Sigmoid colon (tissue), 6 donors: ENCODE measurements at regions not wholly inside any gene's neighbourhood (a gene's known extent, or its start where the extent isn't known, plus 50 kb on each side); places are given as distances from the start of the nearest gene placed in this dataset.

Experiments
- DNase-seq: peaks from one replicate; pipeline ENCODE4 v3.0.0-alpha.2; 2019
- H3K27ac ChIP-seq, 4 donors: fragments of 200-600 bp; sonication (generic); one replicate each; pipeline ENCODE4 v1.5.1; 2016 to 2019; ENCODE audit warnings: mild to moderate bottlenecking in 1 of 4
- H3K27me3 ChIP-seq, 3 donors: fragments of 200-600 bp; sonication (generic); one replicate each; pipeline ENCODE4 v1.5.1; 2019; ENCODE audit warnings: mild to moderate bottlenecking in 1 of 3
- H3K36me3 ChIP-seq, 4 donors: fragments of 200-600 bp; sonication (generic); one replicate each; pipeline ENCODE4 v1.5.1; 2016 to 2019
- H3K4me1 ChIP-seq, 4 donors: fragments of 200-600 bp; sonication (generic); one replicate each; pipeline ENCODE4 v1.5.1; 2017 to 2019
- H3K4me3 ChIP-seq, 4 donors: fragments of 200-600 bp; sonication (generic); one replicate each; pipeline ENCODE4 v1.5.1; 2017 to 2019; ENCODE audit warnings: mild to moderate bottlenecking in 2 of 4, moderate library complexity in 1 of 4
- H3K9me3 ChIP-seq, 4 donors: fragments of 200-600 bp in 3 of 4; sonication (generic) in 3 of 4; one replicate each; pipeline versions ENCODE4 v1.5.1 to v1.6.1; 2013 to 2019
- EP300 ChIP-seq, 4 donors: sonication (generic); formaldehyde crosslinking; IDR thresholded peaks; one replicate each; pipeline ENCODE4 v1.6.1; 2017; ENCODE audit warnings: antibody characterized with exemption in 4 of 4
- POLR2A ChIP-seq, 2 donors: fragments of 450-650 bp; IDR thresholded peaks; one replicate each; pipeline ENCODE4 v1.6.1; 2016; ENCODE audit warnings: antibody characterized with exemption in 2 of 2, mild to moderate bottlenecking in 2 of 2, moderate library complexity in 2 of 2
- POLR2AphosphoS5 ChIP-seq, 4 donors: sonication (generic); formaldehyde crosslinking; IDR thresholded peaks; one replicate each; pipeline ENCODE4 v1.6.1; 2017; ENCODE audit warnings: antibody characterized with exemption in 4 of 4
- WGBS, 2 donors: extraction: QIAGEN DNeasy Blood & Tissue Kit; methylation state at CpG; one replicate each; pipeline ENCODE4 v1.1.7; 2013; 5-methylcytosine and 5-hydroxymethylcytosine counted together
- intact Hi-C: fragments of 100-400 bp; cut with DNase I; formaldehyde crosslinking; loops from one replicate; pipeline ENCODE4 v1.15.1; 2023
- TF ChIP-seq, protein P1 (sequence below), 4 experiments: fragments of 450-650 bp in 3 of 4; fragments of 200-600 bp in 1 of 4; IDR thresholded peaks; one replicate each; pipeline ENCODE4 v1.5.1; 2016 to 2019; ENCODE audit warnings: antibody characterized with exemption in 4 of 4, mild to moderate bottlenecking in 3 of 4, moderate library complexity in 2 of 4
- donor health status: healthy with polysubstance abuse.
- donor health status: healthy.

DNA sequence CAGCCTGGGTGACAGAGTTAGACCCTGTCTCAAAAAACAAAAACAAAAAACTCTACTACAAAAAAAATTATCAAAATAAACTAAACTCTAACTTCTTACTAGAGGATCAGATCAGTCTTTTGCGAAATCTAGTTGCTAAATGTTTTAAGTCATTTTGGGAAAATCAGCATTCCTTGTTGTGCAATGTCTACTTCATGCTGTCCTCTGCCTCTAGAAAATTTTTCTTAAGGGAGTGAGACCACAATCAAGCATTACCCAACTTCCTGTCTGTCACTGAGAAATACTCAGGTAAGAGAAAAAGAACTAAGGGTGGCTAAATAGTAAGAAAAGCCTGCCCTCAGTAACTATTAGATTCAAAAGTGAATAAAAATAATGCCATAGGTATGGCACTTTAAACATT lies 67.2 kb upstream of the FOXD3 start:
- intact Hi-C loops: no loop called here
- 85 to 92% methylated on average over 1 of the region's 1 CpG for WGBS, 2 donors
- Histone ChIP-seq H3K4me3 (no peak overlapping the region), H3K36me3 (no peaks in the 10 kb centered on the region), H3K27me3 (no peaks in the 10 kb centered on the region), H3K27ac (no peak overlapping the region), H3K9me3 (no peaks in the 10 kb centered on the region), H3K4me1 (no peaks in the 10 kb centered on the region)
- TF ChIP-seq POLR2A (IDR thresholded peaks at IDR 0.05): no peak
- TF ChIP-seq POLR2AphosphoS5 (IDR thresholded peaks at IDR 0.05): no peak
- TF ChIP-seq, protein P1, sequence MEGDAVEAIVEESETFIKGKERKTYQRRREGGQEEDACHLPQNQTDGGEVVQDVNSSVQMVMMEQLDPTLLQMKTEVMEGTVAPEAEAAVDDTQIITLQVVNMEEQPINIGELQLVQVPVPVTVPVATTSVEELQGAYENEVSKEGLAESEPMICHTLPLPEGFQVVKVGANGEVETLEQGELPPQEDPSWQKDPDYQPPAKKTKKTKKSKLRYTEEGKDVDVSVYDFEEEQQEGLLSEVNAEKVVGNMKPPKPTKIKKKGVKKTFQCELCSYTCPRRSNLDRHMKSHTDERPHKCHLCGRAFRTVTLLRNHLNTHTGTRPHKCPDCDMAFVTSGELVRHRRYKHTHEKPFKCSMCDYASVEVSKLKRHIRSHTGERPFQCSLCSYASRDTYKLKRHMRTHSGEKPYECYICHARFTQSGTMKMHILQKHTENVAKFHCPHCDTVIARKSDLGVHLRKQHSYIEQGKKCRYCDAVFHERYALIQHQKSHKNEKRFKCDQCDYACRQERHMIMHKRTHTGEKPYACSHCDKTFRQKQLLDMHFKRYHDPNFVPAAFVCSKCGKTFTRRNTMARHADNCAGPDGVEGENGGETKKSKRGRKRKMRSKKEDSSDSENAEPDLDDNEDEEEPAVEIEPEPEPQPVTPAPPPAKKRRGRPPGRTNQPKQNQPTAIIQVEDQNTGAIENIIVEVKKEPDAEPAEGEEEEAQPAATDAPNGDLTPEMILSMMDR (IDR thresholded peaks at IDR 0.05): no peak
- TF ChIP-seq EP300 (IDR thresholded peaks at IDR 0.05): no peak
- DNase-seq: no peak

DNA sequence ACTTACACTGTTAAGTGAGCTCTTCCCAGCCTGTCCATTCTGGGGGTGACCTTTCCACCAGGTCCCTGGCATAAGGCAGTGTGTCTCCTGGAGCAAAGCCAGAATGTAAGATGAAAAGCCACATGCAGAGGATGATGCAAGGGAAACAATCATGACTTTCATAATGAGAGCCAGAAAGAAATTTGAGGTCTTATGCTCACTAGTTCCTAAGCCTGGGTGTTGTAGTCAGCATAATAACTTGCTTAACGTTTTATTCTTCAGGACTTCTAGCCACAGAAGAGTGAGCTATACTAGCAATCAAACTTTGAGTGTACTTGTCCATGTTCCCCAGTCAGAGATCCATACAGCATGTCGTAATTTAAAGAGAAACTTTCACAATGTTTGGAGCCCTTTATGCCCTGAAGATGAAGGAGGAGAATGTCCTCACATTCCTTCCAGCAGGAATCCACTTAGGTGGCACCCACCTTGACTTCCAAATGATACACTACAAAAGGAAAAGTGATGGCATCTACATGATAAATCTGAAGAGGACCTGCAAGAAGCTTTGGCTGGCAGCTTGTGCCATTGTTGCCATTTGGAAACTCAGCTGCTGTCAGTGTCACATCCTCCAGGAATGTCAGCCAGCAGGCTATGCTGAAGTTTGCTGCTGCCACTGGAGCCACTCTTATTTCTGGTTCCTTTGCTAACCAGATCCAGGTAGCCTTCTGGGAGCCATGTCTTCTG lies 60.5 kb upstream of the FOXD3 start:
- intact Hi-C loops: no loop called here
- Histone ChIP-seq H3K36me3 (no peaks in the 10 kb centered on the region), H3K27ac (no peak overlapping the region), H3K9me3 (no peaks in the 10 kb centered on the region), H3K4me3 (no peak overlapping the region), H3K27me3 (no peaks in the 10 kb centered on the region), H3K4me1 (no peaks in the 10 kb centered on the region)
- TF ChIP-seq, protein P1 (IDR thresholded peaks at IDR 0.05): no peak
- TF ChIP-seq EP300 (IDR thresholded peaks at IDR 0.05) (no peak), POLR2A (IDR thresholded peaks at IDR 0.05) (no peak), POLR2AphosphoS5 (IDR thresholded peaks at IDR 0.05) (no peak)
- 57 to 74% methylated on average over 2 of the region's 2 CpGs for WGBS, 2 donors
- no peak for DNase-seq

DNA sequence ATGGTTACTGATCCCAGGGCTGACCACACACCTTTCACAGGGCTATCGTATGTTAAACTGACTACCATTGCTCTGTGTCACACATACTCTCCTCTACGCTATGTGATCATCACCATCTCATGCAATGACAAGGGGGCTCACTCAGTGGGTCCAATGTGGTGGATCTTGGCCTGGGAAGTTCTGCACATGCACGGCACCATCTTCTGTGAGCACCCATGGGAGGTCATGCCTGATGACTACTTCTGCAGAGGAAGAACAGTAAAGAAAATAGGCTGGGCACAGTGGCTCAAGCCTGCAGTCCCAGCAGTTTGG lies 60.0 kb upstream of the FOXD3 start:
- no peak for DNase-seq
- Histone ChIP-seq H3K36me3 (no peaks in the 10 kb centered on the region), H3K4me1 (no peaks in the 10 kb centered on the region), H3K4me3 (no peak overlapping the region), H3K9me3 (no peaks in the 10 kb centered on the region), H3K27ac (no peak overlapping the region), H3K27me3 (no peaks in the 10 kb centered on the region)
- whole genome bisulfite sequencing, 2 donors: 93 to 94% methylated on average over 3 of the region's 3 CpGs
- TF ChIP-seq POLR2AphosphoS5 (IDR thresholded peaks at IDR 0.05) (no peak), EP300 (IDR thresholded peaks at IDR 0.05) (no peak), POLR2A (IDR thresholded peaks at IDR 0.05) (no peak)
- TF ChIP-seq, protein P1 (IDR thresholded peaks at IDR 0.05): no peak
- intact Hi-C loops: no loop called here

DNA sequence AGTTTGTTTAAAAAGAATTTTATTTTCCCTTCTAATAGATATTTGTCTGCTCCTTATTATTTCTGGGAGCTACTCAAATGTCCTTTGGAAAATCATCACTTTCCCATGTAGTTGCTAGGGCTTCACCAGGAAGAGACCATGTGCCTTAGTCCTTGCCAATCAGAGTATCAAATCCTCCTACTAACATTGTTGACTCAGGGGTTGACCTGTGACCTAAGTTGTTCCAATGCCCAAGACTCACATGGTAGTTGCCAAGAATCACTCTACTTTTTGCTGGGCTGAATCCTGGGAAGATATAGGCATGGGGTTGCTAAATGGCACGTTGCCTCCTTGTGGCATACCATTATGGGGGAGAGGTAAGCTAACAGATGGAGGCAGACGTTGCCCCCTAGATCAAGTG lies 58.2 kb upstream of the FOXD3 start:
- DNase-seq: no peak
- 63 to 71% methylated on average over 2 of the region's 2 CpGs for WGBS, 2 donors
- TF ChIP-seq POLR2A (IDR thresholded peaks at IDR 0.05): no peak
- TF ChIP-seq, protein P1 (IDR thresholded peaks at IDR 0.05): no peak
- TF ChIP-seq POLR2AphosphoS5 (IDR thresholded peaks at IDR 0.05): no peak
- no peak for TF ChIP-seq EP300 (IDR thresholded peaks at IDR 0.05)
- no peaks in the 10 kb centered on the region for H3K36me3 ChIP-seq
- intact Hi-C loops: no loop called here
- H3K27me3 ChIP-seq: no peaks in the 10 kb centered on the region
- no peak overlapping the region for H3K27ac ChIP-seq
- no peak overlapping the region for H3K4me3 ChIP-seq
- H3K9me3 ChIP-seq: no peaks in the 10 kb centered on the region
- H3K4me1 ChIP-seq: no peaks in the 10 kb centered on the region

DNA sequence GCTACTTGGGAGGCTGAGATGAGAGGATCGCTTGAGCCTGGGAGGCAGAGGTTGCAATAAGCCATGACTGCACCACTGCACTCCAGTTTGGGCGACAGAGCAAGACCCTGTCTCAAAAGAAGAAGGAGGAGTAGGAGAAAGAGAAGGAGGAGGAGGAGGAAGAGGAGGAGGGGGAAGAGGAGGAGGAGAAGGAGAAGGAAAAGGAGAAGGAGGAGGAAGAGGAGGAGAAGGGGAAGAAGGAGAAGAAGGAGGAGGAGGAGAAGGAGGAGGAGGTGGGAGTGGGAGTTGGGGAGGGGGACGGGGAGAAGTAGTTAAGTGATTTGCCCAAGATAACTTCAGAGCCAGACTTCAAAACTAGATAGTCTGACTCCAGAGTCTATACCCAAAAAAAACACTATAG lies 55.5 kb upstream of the FOXD3 start:
- intact Hi-C loops: no loop called here
- DNase-seq: no peak
- WGBS, 2 donors: 83 to 85% methylated on average over 3 of the region's 3 CpGs
- Histone ChIP-seq H3K4me3 (no peak overlapping the region), H3K9me3 (no peaks in the 10 kb centered on the region), H3K36me3 (no peaks in the 10 kb centered on the region), H3K27me3 (no peaks in the 10 kb centered on the region), H3K4me1 (no peaks in the 10 kb centered on the region), H3K27ac (no peak overlapping the region)
- TF ChIP-seq POLR2AphosphoS5 (IDR thresholded peaks at IDR 0.05) (no peak), POLR2A (IDR thresholded peaks at IDR 0.05) (no peak), EP300 (IDR thresholded peaks at IDR 0.05) (no peak)
- TF ChIP-seq, protein P1 (IDR thresholded peaks at IDR 0.05): no peak
